ENCODE measurements at regions not wholly inside any gene's neighbourhood (a gene's known extent, or its start where the extent isn't known, plus 50 kb on each side); places are given as distances from the start of the nearest gene placed in this dataset.

GRCh38 chr10:4038000-4038399 lies 253.0 kb upstream of the KLF6 start:
- TF ChIP-seq SMAD3 (CRISPR knock-in tag; IDR thresholded peaks at IDR 0.05; ENCODE audit: borderline replicate concordance) (no peak), ARID4B (CRISPR knock-in tag; IDR thresholded peaks at IDR 0.05; ENCODE audit: borderline replicate concordance) (no peak), FOXJ3 (CRISPR knock-in tag; IDR thresholded peaks at IDR 0.05; ENCODE audit: borderline replicate concordance) (no peak)
